GM12891 (cell line): ENCODE measurements at regions not wholly inside any gene's neighbourhood (a gene's known extent, or its start where the extent isn't known, plus 50 kb on each side); places are given as distances from the start of the nearest gene placed in this dataset.

Source experiments
- POLR2A ChIP-seq: IDR thresholded peaks from 2 replicates; pipeline ENCODE4 v1.6.1; 2011; ENCODE audit warnings: low read depth, low read length, control low read depth
- POLR2AphosphoS5 ChIP-seq: IDR thresholded peaks from 2 replicates; pipeline ENCODE4 v1.6.1; 2011; ENCODE audit warnings: low read depth, low read length, control low read depth
- SPI1 ChIP-seq: IDR thresholded peaks from 2 replicates; pipeline ENCODE4 v1.6.1; 2011; ENCODE audit warnings: low read depth, low read length, control low read depth
- TAF1 ChIP-seq: IDR thresholded peaks from 2 replicates; pipeline ENCODE4 v1.6.1; 2011; ENCODE audit warnings: low read depth, low read length, control low read depth

GRCh38 chr5:124261848-124262247 lies 484.6 kb downstream of the ZNF608 start:
- TF ChIP-seq SPI1 = no peak
- no peak for TF ChIP-seq POLR2AphosphoS5
- TF ChIP-seq POLR2A = no peak
- TF ChIP-seq TAF1 = no peak
